Muscle layer of duodenum (tissue), 2 donors: ENCODE measurements at regions not wholly inside any gene's neighbourhood (a gene's known extent, or its start where the extent isn't known, plus 50 kb on each side); places are given as distances from the start of the nearest gene placed in this dataset.

Experiments
- H3K27ac ChIP-seq: one replicate; pipeline ENCODE4 v1.7.0; 2013; ENCODE audit warnings: mild to moderate bottlenecking, low read length
- H3K27me3 ChIP-seq: one replicate; pipeline ENCODE4 v1.7.0; 2013; ENCODE audit warnings: low read depth, mild to moderate bottlenecking, control low read depth, low read length
- H3K36me3 ChIP-seq, 2 donors: one replicate each; pipeline ENCODE4 v1.7.0; 2013; ENCODE audit warnings: low read length in 2 of 2, control low read depth in 1 of 2, mild to moderate bottlenecking in 1 of 2; ENCODE audit not compliant: insufficient read depth in 2 of 2, control insufficient read depth in 1 of 2
- H3K4me1 ChIP-seq, 2 donors: one replicate each; pipeline ENCODE4 v1.7.0; 2013; ENCODE audit warnings: low read length in 2 of 2, mild to moderate bottlenecking in 2 of 2, control low read depth in 1 of 2, moderate library complexity in 1 of 2; ENCODE audit not compliant: insufficient read depth in 2 of 2, control insufficient read depth in 1 of 2
- H3K4me3 ChIP-seq, 2 donors: one replicate each; pipeline ENCODE4 v1.7.0; 2013; ENCODE audit warnings: low read length in 2 of 2, low read depth in 1 of 2, mild to moderate bottlenecking in 1 of 2
- H3K9me3 ChIP-seq, 2 donors: one replicate each; pipeline ENCODE4 v1.7.0; 2013; ENCODE audit warnings: low read length in 2 of 2, control low read depth in 1 of 2, mild to moderate bottlenecking in 1 of 2; ENCODE audit not compliant: control insufficient read depth in 1 of 2
- donor health status: healthy.

- H3K4me3 ChIP-seq, result no peak overlapping the region
- no peaks in the 10 kb centered on the region for H3K9me3 ChIP-seq
- no peak overlapping the region for H3K27ac ChIP-seq
- no peaks in the 10 kb centered on the region for H3K36me3 ChIP-seq
- no peaks in the 10 kb centered on the region for H3K27me3 ChIP-seq
- H3K4me1 ChIP-seq, result no peaks in the 10 kb centered on the region
Measured at GRCh38 chr4:8773124-8773931, 98.3 kb downstream of the HMX1 start.

DNA sequence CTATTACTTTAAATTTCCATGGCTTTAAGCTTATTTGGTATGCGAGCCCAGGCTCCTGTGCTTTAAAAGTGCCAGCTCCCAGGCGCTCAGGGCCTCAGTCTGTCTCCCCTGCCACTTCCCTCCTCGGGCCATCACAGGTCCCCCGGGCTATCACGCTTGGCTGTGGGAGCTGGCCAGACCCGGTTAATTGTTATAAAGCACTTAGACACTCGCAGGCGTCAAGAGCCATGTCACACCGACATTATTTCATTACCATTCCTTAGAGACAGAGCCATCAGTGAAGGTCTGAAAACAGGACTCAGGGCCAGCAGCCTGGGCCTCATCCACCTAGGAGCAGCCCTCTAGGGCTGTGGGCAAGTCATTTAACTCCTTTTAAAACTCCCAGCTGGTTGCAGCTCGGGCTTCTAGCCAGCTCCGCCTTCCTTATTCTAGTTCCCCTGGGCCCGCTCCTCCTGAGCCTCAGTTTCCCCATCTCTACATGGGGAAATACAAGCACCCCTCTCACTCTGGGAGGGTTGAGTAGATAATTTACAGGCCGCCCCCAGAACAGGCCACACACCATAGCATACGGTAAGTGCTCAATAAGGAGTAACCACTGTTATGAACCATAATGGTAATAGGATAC is 99.0 kb downstream of the HMX1 start:
- H3K4me3 ChIP-seq, result no peak overlapping the region
- no peaks in the 10 kb centered on the region for H3K27me3 ChIP-seq
- H3K36me3 ChIP-seq, result no peaks in the 10 kb centered on the region
- H3K9me3 ChIP-seq, result no peaks in the 10 kb centered on the region
- no peak overlapping the region for H3K27ac ChIP-seq
- H3K4me1 ChIP-seq, result no peaks in the 10 kb centered on the region

GRCh38 chr4:8771666-8772065 is 100.0 kb downstream of the HMX1 start:
- Histone ChIP-seq H3K9me3 (no peaks in the 10 kb centered on the region), H3K4me3 (no peak overlapping the region), H3K36me3 (no peaks in the 10 kb centered on the region), H3K4me1 (no peaks in the 10 kb centered on the region), H3K27ac (no peak overlapping the region), H3K27me3 (no peaks in the 10 kb centered on the region)

- no peaks in the 10 kb centered on the region for H3K36me3 ChIP-seq
- H3K27me3 ChIP-seq, result no peaks in the 10 kb centered on the region
- no peak overlapping the region for H3K4me3 ChIP-seq
- no peaks in the 10 kb centered on the region for H3K9me3 ChIP-seq
- H3K27ac ChIP-seq, result no peak overlapping the region
- H3K4me1 ChIP-seq, result no peaks in the 10 kb centered on the region
Measured at GRCh38 chr4:8771258-8771590, 100.4 kb downstream of the HMX1 start.

DNA sequence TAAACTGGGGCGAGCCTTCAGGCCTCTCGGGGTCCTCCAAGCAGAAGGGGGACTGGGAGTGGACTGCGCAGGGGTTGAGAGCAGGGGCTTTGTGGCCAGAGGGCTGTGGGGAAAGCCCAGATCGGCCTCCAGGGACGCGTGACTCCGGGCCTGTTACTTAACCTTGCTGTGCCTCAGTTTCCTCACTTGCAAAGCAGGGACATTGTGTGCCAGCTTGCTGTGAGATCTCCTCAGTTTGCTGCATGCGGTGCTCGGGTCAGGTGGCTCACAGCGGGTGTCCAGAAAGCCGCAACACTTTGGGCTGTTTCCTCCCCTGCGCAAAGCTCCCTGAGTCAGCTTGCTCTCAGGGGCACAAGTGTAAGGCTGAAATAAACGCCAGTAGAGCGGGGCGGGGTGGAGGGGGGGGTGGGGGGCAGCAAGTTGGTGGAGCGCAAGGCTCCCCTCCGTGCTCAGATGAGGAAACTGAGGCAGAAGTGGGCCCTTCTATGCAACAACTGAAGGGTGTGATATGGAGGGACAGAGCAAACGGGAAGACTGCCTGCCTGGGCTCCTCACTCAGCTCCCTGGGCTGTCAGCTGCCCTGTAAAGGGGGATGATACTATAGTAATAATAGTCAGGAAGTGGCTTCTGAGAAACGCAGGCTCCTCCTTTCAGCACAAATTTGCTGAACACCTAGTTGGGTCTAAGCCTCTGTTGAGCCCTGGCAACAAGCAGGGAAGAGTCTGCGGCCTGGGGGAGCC is 101.0 kb downstream of the HMX1 start:
- Histone ChIP-seq H3K27me3 (no peaks in the 10 kb centered on the region), H3K36me3 (no peaks in the 10 kb centered on the region), H3K27ac (no peak overlapping the region), H3K4me1 (no peaks in the 10 kb centered on the region), H3K9me3 (no peaks in the 10 kb centered on the region), H3K4me3 (no peak overlapping the region)

DNA sequence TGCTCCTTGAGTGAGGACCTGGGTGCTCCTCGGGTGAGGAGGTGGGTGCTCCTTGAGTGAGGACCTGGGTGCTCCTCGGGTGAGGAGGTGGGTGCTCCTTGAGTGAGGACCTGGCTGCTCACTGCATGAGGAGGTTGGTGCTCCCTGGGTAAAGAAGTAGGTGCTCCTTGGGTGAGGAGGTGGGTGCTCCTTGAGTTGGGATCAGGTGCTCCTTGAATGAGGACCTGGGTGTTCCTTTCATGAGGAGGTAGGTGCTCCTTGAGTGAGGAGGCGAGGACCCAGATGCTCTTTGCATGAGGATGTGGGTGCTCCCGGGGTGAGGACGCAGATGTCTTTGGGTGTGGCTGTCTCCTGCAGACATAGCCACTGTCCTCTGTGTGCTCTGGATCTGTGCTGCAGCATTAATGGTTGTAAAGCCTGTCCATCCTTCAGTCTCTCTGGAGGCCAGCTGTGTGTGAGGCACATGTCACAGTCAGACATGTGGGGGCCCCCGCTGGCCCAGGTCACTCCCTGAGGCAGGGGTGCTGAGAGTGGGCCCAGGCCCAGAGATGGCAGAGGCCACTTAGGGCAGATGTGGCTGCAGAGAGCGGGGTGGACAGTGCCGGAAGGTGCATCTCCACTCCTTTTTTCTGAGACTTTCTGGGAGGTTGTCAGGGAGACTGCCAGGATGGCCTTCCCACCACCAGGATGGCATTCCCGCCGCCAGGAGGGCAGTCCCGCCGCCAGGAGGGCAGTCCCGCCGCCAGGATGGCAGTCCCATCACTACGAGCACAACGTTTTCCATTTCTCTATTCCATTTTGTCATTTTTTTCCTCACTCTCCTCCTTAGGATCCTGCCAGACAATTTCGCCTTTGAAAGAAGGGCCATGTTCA is 101.8 kb downstream of the HMX1 start:
- no peaks in the 10 kb centered on the region for H3K4me1 ChIP-seq
- H3K27ac ChIP-seq, result no peak overlapping the region
- H3K27me3 ChIP-seq, result no peaks in the 10 kb centered on the region
- H3K36me3 ChIP-seq, result no peaks in the 10 kb centered on the region
- H3K4me3 ChIP-seq, result no peak overlapping the region
- no peaks in the 10 kb centered on the region for H3K9me3 ChIP-seq

DNA sequence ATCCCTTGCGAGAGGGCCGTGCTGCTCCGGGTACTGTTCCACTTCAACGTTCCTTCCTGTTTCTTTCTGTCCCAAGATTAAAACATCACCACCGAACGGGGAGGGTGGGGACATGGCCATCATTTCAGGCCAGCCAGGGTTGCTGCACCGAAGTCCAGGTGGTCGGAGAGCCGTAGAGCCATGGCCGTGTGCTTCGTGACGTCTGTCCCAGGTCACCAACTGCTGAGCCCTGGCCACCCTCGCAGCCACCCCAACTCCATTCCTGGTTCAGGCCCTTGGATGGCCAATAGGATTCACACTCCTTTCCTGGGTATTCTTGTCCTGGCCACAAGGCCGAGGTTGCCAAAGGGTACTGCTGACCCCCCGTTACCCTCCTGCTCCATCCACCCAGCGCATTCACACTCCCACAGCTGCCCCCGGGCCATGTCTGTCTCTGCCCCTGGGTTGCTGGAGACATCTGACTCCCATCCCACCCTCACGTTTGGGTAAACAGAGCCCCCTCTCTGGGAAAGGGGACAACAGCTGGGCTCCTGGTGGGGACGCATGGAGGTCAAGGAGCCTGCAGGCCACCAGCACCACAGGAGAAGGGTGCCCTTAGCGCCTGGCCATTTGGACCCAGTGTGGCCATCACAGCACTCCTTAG is 103.2 kb downstream of the HMX1 start:
- Histone ChIP-seq H3K4me3 (no peak overlapping the region), H3K27me3 (no peaks in the 10 kb centered on the region), H3K36me3 (no peaks in the 10 kb centered on the region), H3K4me1 (no peaks in the 10 kb centered on the region), H3K9me3 (no peaks in the 10 kb centered on the region), H3K27ac (no peak overlapping the region)

DNA sequence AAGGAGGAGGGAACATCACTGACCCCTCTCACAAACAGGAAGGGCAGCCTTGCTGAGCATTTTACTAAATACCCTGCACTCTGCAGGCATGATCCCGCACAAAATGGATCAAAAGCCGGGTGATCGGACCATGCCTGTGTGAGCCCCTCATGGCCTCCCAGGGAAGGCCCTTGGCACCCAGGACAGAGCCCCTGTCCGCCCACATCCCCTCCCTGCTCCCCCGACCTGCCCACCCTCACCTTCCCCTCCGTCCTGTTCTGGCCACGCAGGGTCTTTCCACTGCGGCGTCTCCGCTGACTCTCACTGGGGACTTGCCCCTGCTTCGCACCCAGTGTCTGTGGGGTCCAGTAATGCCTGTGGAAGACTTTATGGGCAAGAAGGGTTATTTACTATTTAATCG is 105.0 kb downstream of the HMX1 start:
- Histone ChIP-seq H3K27me3 (no peaks in the 10 kb centered on the region), H3K9me3 (no peaks in the 10 kb centered on the region)

DNA sequence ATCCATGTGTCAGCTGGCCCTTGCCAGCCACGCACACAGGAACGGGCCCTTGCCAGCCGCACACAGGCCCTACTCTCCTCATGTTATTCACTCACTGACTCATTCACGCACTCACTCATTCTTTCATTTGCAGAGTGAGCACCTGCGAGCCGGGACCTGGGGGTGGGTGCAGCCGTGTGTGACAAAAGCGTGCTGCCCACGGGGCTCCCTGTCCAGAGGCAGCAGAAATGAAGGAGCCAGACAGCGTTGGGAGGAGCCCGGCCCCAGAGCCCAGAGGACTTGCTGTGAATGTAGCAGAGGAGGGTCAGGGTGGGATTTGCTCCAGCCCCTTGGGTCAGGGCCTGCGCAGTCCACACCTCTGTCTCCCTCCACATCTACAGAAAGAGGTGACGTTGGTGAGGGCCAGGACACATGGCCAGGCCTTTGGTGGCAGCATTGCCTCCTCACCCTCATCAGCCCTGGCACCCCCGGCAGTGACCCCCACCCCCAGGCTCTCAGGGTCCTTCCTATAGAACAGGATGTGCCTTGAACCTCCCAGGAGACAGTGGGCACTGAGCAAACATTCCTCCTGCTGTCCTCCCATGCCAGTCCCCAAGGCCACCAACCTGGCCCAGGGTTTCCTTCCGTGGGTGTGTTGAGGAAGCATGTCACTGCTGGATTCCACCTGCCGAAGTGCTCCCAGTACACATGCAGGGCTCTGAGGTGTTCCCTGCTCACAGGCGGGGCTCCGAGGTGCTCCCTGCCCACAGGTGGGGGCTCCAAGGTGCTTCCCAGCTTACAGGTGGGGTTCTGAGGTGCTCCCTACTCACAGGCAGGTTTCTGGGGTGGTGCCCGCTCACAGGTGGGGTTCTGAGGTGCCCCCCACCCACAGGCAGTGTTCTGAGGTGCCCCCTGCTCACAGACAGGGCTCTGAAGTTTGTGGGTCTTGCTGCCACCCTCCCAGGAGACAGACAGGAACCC is 105.7 kb downstream of the HMX1 start:
- Histone ChIP-seq H3K27ac (no peak overlapping the region), H3K36me3 (no peaks in the 10 kb centered on the region), H3K4me1 (no peaks in the 10 kb centered on the region), H3K4me3 (no peak overlapping the region), H3K9me3 (no peaks in the 10 kb centered on the region), H3K27me3 (no peaks in the 10 kb centered on the region)

More for the DNA sequence above, 105.0 kb downstream of the HMX1 start:
- no peaks in the 10 kb centered on the region for H3K36me3 ChIP-seq
- no peak overlapping the region for H3K4me3 ChIP-seq
- H3K4me1 ChIP-seq, result no peaks in the 10 kb centered on the region
- no peak overlapping the region for H3K27ac ChIP-seq

DNA sequence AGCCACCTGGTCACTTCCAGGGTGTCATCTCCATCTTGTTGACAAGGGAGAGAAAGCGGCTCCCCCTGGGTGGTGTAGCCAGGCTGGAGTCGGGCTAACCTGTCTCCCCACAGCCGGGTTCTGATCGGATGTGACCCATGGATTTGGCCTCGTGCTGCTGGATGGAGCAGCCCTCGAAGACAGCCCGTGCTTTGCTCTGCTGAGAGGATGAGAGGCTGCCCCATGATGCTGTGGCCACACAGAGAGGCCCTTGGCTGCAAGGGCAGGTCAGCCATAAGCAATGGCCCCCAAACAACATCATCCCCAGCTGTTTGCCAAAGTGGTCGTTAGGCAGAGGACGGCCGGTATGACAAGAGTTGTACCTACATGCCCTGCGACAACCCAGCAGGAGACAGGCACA is 106.6 kb downstream of the HMX1 start:
- Histone ChIP-seq H3K27ac (no peak overlapping the region), H3K27me3 (no peaks in the 10 kb centered on the region), H3K4me1 (no peaks in the 10 kb centered on the region), H3K9me3 (no peaks in the 10 kb centered on the region), H3K4me3 (no peak overlapping the region), H3K36me3 (no peaks in the 10 kb centered on the region)
